ENCODE measurements at regions not wholly inside any gene's neighbourhood (a gene's known extent, or its start where the extent isn't known, plus 50 kb on each side); places are given as distances from the start of the nearest gene placed in this dataset.

GRCh38 chr1:166221316-166221715 is 54.5 kb upstream of the FAM78B start:
- no peak for DNase-seq

DNA sequence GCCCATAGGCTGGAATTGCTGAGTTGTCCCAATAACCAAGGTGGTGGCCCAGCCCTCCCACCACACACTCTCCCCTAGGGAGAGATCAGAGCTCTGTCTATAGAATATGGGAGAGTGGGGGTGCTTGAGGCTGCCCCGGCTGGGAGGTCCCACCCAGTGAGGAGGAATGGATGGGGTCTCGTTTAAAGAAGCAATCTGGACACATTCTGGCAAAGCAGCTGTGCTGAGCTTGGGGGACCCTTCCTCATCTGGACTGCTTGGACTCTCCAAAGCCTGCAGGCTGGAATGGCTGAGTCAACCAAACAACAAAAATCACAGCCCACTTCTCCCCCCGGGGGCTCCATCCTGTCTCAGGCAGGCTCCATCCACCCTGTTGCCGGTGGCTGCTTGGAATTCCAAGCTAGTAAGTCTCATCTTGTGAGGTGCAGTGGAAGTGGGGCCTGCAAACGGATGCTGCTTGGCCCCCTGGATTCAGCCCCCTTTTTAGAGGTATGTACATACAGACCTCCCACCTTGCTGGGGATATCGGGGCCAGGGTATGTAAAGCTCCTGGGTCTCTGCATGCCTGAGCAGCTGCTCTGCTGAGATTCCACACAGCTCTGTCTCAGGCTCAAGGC is 67.1 kb upstream of the FAM78B start:
- no peak for DNase-seq

DNA sequence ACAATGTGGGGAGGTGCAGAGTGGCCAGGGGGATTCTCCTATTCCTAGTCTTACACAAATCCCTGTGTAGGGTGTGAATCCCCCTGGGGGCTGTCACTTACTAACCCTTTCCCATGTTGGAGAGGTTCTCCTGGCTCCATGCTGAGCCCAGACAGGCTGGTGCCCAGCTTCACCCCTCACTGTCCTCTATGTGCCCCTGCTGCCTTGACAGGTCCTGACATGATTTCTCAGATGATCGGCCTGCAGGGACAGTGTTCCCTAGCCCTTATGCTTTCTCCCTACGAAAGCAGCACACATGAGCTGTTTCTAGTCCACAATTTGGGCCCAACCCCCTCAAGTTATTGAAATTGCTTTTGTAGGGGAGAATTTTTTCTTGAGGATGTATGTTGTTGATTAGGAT is 68.9 kb upstream of the FAM78B start:
- DNase-seq, result no peak

DNA sequence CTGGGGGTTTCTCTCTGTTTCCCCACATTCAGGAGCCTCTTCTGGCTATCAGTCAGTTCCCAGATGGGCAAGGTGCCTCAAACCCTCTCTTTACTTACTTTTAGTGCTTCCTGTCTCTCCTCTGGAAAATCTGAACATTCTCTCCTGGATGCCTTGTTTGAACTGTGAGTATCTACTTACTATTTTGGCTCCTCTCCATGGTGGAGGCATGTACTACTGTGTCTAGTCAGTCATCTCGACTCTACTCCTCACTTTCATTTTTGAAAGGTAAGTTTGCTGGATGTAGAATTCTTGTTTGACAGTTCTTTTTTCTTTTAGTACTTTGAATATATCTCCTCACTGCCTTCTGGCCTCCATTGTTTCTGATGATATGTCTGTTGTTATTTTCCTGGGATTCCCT is 70.9 kb upstream of the FAM78B start:
- no peak for DNase-seq

DNA sequence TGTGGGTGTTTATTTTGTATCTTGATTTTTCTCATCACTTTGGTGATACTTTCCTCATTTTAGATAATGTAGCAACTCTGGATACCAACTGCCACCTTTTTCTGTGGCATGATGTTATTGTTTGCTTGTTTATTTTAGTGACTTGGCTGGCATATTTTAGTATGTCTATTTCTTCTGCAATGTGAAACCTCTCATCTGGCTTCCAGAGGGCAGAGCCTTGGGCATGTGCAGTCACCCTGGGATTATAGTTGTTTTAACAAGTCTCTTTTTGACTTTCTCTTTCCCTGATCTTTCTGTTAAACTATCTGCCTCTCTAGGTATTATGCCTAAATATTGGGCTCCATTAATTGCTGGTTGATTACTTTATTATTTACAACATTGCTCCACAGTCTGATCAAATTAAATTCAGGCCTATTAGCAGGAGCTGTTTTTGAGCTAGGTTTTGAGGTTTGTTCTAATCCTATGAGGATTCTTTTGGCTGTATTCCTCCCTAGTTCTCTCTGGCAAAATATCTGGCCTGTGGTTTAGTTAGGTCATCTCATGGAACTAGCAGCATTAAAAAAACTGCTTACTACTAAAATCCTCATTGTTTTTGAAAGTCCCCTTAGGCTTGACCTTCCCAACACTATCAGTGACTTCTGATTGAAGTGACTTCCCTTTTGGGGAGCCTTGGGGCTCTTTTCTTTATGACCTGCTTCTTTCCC is 86.4 kb upstream of the FAM78B start:
- DNase-seq, result no peak

DNA sequence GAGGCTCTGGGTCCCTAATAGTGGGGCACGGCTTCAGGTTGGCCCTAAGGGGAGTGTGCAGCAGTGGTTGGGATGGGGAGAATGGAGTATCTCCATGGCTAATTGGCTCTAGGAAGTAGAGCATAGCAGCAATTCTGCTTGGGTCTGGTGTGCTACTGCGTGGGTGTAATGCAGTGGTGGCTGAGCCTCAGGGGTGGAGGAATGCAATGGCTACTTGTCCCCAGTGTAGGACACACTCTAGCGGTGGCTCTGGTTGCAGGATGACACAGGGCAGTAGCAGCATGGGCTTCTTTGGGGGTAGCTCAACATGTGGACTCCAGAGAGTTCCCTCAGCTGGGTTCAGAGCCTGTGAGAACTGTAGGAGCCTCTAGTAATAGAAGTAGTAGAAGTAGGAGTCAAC is 91.2 kb upstream of the FAM78B start:
- DNase-seq, result no peak

GRCh38 chr1:166261511-166261910 is 94.7 kb upstream of the FAM78B start:
- DNase-seq, result no peak

GRCh38 chr1:166270476-166271150 is 103.8 kb upstream of the FAM78B start:
- DNase-seq, result no peak

- no peak for DNase-seq
Measured at GRCh38 chr1:166271151-166271538, 104.3 kb upstream of the FAM78B start.

GRCh38 chr1:166272155-166272554 is 105.4 kb upstream of the FAM78B start:
- DNase-seq, result no peak

GRCh38 chr1:166272851-166273250 is 106.0 kb upstream of the FAM78B start:
- DNase-seq, result no peak

DNA sequence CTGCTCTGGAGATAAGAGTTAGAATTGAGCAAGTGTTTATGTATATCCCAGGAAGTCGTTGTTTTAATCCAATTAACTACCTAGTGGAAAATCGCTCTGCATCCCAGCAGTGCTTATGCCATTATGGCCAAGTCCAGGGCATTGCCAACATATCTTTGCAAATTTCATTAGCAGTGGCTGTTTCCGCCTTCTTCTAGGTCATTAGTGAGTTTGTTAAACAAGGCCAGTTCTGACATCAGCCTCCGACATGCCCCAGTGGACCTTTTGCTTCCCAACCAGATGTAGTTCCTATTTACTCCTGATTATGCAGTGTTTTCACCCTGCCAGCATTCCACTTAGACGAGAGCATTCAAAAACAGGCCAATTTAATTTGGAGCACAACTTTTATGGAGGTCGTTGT is 106.8 kb upstream of the FAM78B start:
- no peak for DNase-seq

- no peak for DNase-seq
Measured at GRCh38 chr1:166282391-166283137, 115.8 kb upstream of the FAM78B start.

DNA sequence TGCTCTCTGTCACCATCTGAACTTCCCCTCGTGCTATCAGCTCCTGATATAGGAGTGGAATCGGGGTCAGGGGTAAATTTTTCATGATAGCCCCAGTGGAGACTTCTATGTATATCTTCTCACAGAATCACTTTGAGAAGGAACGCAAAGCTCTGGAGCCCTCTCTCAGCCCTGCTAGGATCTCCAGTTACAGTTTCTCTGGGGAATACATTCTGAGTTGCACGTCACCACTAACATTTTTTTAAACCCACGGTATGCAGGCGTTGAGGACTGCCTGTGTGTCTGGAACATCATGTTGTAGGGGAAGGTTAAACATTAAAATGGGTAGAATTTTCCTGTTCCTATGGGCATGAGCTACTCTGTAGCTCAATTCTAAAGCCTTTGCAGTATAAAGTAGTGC is 116.4 kb upstream of the FAM78B start:
- DNase-seq, result no peak

GRCh38 chr1:166283600-166283999 is 116.8 kb upstream of the FAM78B start:
- no peak for DNase-seq

- DNase-seq, result no peak
Measured at GRCh38 chr1:166289309-166290050, 122.7 kb upstream of the FAM78B start.

- DNase-seq, result no peak
Measured at GRCh38 chr1:166295656-166296055, 128.9 kb upstream of the FAM78B start.

- no peak for DNase-seq
Measured at GRCh38 chr1:166297993-166298392, 131.2 kb upstream of the FAM78B start.

DNA sequence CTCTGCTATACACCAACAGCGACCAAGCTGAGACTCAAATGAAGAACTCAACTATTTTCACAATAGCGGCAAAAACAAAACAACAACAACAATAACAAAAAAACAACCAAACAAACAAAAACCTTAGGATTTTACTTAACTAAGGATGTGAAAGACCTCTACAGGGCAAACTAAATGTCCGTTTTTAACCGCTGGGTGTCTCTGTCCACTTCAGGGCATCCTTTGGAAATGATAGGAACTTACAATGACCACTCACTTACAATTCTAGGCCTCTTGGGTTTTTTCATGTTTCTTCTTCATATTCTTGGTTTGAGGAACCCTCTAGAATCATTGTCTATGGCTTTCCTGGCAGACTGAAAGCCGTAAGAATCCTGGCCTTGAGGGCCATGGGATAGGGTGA is 134.0 kb upstream of the FAM78B start:
- no peak for DNase-seq

- DNase-seq, result no peak
Measured at GRCh38 chr1:166302989-166303758, 136.4 kb upstream of the FAM78B start.

DNA sequence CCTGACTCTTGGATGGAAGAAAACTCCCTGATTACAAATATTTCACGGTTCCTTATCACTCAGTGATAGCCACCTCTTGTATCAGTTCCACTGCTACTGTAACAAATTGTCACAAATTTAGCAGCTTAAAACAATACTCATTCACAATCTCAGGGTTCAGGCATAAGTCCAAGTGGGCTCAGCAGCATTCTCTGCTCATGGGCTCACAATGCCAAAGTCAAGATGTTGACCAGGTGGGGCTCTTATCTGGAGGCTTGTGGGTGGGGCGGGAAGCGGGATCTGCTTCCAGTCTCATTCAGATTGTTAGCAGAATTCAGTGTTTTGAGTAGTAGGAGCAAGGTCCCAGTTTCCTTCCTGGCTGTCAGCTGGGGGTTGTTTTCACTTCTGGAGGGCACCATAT is 137.3 kb upstream of the FAM78B start:
- no peak for DNase-seq

GRCh38 chr1:166305371-166305770 is 138.6 kb upstream of the FAM78B start:
- DNase-seq, result no peak

All from NCI-H1048 (cell line).